ENCODE measurements at regions not wholly inside any gene's neighbourhood (a gene's known extent, or its start where the extent isn't known, plus 50 kb on each side); places are given as distances from the start of the nearest gene placed in this dataset.

GRCh38 chr15:39156646-39157250 is 424.1 kb upstream of the THBS1 start:
- ChIA-PET POLR2A (no interaction called here), CTCF (interaction anchor here (0.7 to 1.4 kb wide), 6 partner anchors 12 to 716 kb away, joined by 3 to 4 read pairs (median 4); no protein-coding TSS in a partner anchor)
- no peak for TF ChIP-seq CTCF (IDR thresholded peaks at IDR 0.05; ENCODE audit: control extremely low read depth, extremely low read depth, low read depth, missing control alignments)
- DNase-seq (ENCODE audit: extremely low spot score) = no peak

GRCh38 chr15:39157882-39158281 is 423.0 kb upstream of the THBS1 start:
- ChIA-PET CTCF (interaction anchor here (1.1 to 1.3 kb wide), 3 partner anchors 9 to 458 kb away, joined by 3 to 4 read pairs (median 3); no protein-coding TSS in a partner anchor), POLR2A (no interaction called here)
- no peak for DNase-seq (ENCODE audit: extremely low spot score)
- no peak for TF ChIP-seq CTCF (IDR thresholded peaks at IDR 0.05; ENCODE audit: control extremely low read depth, extremely low read depth, low read depth, missing control alignments)

- POLR2A ChIA-PET = no interaction called here
Measured at GRCh38 chr15:39159833-39160232, 421.0 kb upstream of the THBS1 start.

GRCh38 chr15:39161096-39161495 is 419.8 kb upstream of the THBS1 start:
- DNase-seq (ENCODE audit: extremely low spot score) = no peak
- CTCF ChIA-PET = no interaction called here
- no peak for TF ChIP-seq CTCF (IDR thresholded peaks at IDR 0.05; ENCODE audit: control extremely low read depth, extremely low read depth, low read depth, missing control alignments)
- POLR2A ChIA-PET = no interaction called here

More at GRCh38 chr15:39159833-39160232, 421.0 kb upstream of the THBS1 start:
- no peak for DNase-seq (ENCODE audit: extremely low spot score)
- TF ChIP-seq CTCF (IDR thresholded peaks at IDR 0.05; ENCODE audit: control extremely low read depth, extremely low read depth, low read depth, missing control alignments) = no peak
- CTCF ChIA-PET = interaction anchor here (0.9 to 1.1 kb wide), 2 partner anchors 11 to 421 kb away, joined by 3 to 4 read pairs; partner anchors contain the start of gene THBS1

GRCh38 chr15:39165020-39165706 is 415.7 kb upstream of the THBS1 start:
- ChIA-PET POLR2A (no interaction called here), CTCF (no interaction called here)
- no peak for DNase-seq (ENCODE audit: extremely low spot score)
- no peak for TF ChIP-seq CTCF (IDR thresholded peaks at IDR 0.05; ENCODE audit: control extremely low read depth, extremely low read depth, low read depth, missing control alignments)

- TF ChIP-seq CTCF (IDR thresholded peaks at IDR 0.05; ENCODE audit: control extremely low read depth, extremely low read depth, low read depth, missing control alignments) = no peak
- DNase-seq (ENCODE audit: extremely low spot score) = no peak
- POLR2A ChIA-PET = interaction anchor here (0.9 kb wide), 1 partner anchor 12 kb away, joined by 3 read pairs; no protein-coding TSS in a partner anchor
- CTCF ChIA-PET = interaction anchor here (1.2 to 1.6 kb wide), 2 partner anchors 10 to 12 kb away, joined by 3 read pairs; no protein-coding TSS in a partner anchor
Measured at GRCh38 chr15:39167164-39168058, 413.5 kb upstream of the THBS1 start.

Measured in GM10248 (cell line).